Loucy (cell line): ENCODE measurements at regions not wholly inside any gene's neighbourhood (a gene's known extent, or its start where the extent isn't known, plus 50 kb on each side); places are given as distances from the start of the nearest gene placed in this dataset.

Experiments
- H2AFZ ChIP-seq: fragments of 200-600 bp; sonication (generic); 2 replicates; pipeline ENCODE4 v1.6.0; 2016; ENCODE audit warnings: antibody characterized with exemption, mild to moderate bottlenecking, low read length, moderate library complexity
- H3F3A ChIP-seq: fragments of 200-600 bp; 2 replicates; pipeline ENCODE4 v1.6.0; 2016; ENCODE audit warnings: antibody characterized with exemption, low read depth, mild to moderate bottlenecking
- H3K27me3 ChIP-seq: fragments of 200-600 bp; sonication (generic); 2 replicates; pipeline ENCODE4 v1.6.1; 2014; ENCODE audit warnings: low read length, mild to moderate bottlenecking; ENCODE audit not compliant: insufficient read depth, poor library complexity, severe bottlenecking
- H3K36me3 ChIP-seq: fragments of 200-600 bp; sonication (generic); 2 replicates; pipeline ENCODE4 v1.6.1; 2016; ENCODE audit warnings: low read length; ENCODE audit not compliant: insufficient read depth
- H3K4me1 ChIP-seq: fragments of 200-600 bp; sonication (generic); 2 replicates; pipeline ENCODE4 v1.5.1; 2014; ENCODE audit warnings: low read length, mild to moderate bottlenecking; ENCODE audit not compliant: insufficient read depth, poor library complexity, severe bottlenecking
- H3K4me2 ChIP-seq: fragments of 200-600 bp; sonication (generic); 2 replicates; pipeline ENCODE4 v1.6.0; 2014; ENCODE audit warnings: antibody characterized with exemption, low read length, low read depth, mild to moderate bottlenecking; ENCODE audit not compliant: poor library complexity, severe bottlenecking
- H3K4me3 ChIP-seq: fragments of 200-600 bp; sonication (generic); 2 replicates; pipeline ENCODE4 v1.5.1; 2014; ENCODE audit warnings: low read length, mild to moderate bottlenecking, mixed read lengths; ENCODE audit not compliant: poor library complexity, severe bottlenecking
- H3K79me2 ChIP-seq: fragments of 200-600 bp; sonication (generic); 2 replicates; pipeline ENCODE4 v1.6.1; 2014; ENCODE audit warnings: low read length; ENCODE audit not compliant: insufficient read depth
- H3K9ac ChIP-seq: fragments of 200-600 bp; sonication (generic); 2 replicates; pipeline ENCODE4 v1.6.0; 2014; ENCODE audit warnings: mild to moderate bottlenecking, low read depth, low read length, moderate library complexity; ENCODE audit not compliant: poor library complexity, severe bottlenecking
- H3K9me2 ChIP-seq: fragments of 200-600 bp; sonication (generic); replicated peaks from 2 replicates; pipeline ENCODE4 v1.6.1; 2016; ENCODE audit warnings: low read depth, low read length, mixed read lengths
- H3K9me3 ChIP-seq: fragments of 200-600 bp; sonication (generic); 2 replicates; pipeline ENCODE4 v1.6.1; 2014; ENCODE audit warnings: mild to moderate bottlenecking, antibody characterized with exemption, low read length, low read depth; ENCODE audit not compliant: insufficient read depth
- H4K20me1 ChIP-seq: fragments of 200-600 bp; sonication (generic); 2 replicates; pipeline ENCODE4 v1.6.0; 2014; ENCODE audit warnings: antibody characterized with exemption, low read length, mild to moderate bottlenecking; ENCODE audit not compliant: insufficient read depth, poor library complexity, severe bottlenecking
- CTCF ChIP-seq: fragments of 200-600 bp; sonication (generic); conservative IDR thresholded peaks from 2 replicates; pipeline ENCODE4 v1.5.1; 2014; ENCODE audit warnings: mild to moderate bottlenecking, antibody characterized with exemption, low read length
- EZH2phosphoT487 ChIP-seq: fragments of 200-600 bp; IDR thresholded peaks from 2 replicates; pipeline ENCODE4 v1.6.1; 2018; ENCODE audit warnings: antibody characterized with exemption, mild to moderate bottlenecking, moderate library complexity, borderline replicate concordance

- Histone ChIP-seq H3K9me3 (no peaks in the 10 kb centered on the region), H3K36me3 (no peaks in the 10 kb centered on the region), H4K20me1 (no peaks in the 10 kb centered on the region), H3K4me2 (no peak overlapping the region), H3K9ac (no peak overlapping the region), H3K79me2 (no peaks in the 10 kb centered on the region), H3K27me3 (no peaks in the 10 kb centered on the region), H3K4me3 (no peak overlapping the region), H3F3A (no peaks in the 10 kb centered on the region), H2AFZ (no peak overlapping the region), H3K4me1 (no peaks in the 10 kb centered on the region), H3K9me2 (no peaks in the 10 kb centered on the region)
- no peak for TF ChIP-seq EZH2phosphoT487
- no peak for TF ChIP-seq CTCF
Observed at GRCh38 chr3:159821736-159822135, 166.9 kb upstream of the IL12A start.

- Histone ChIP-seq H3K9ac (no peak overlapping the region), H3K4me2 (no peak overlapping the region), H3K4me3 (no peak overlapping the region), H3F3A (no peaks in the 10 kb centered on the region), H3K27me3 (no peaks in the 10 kb centered on the region), H3K36me3 (no peaks in the 10 kb centered on the region), H3K9me3 (no peaks in the 10 kb centered on the region), H3K9me2 (no peaks in the 10 kb centered on the region), H3K79me2 (no peaks in the 10 kb centered on the region), H2AFZ (no peak overlapping the region), H3K4me1 (no peaks in the 10 kb centered on the region), H4K20me1 (no peaks in the 10 kb centered on the region)
- TF ChIP-seq EZH2phosphoT487, result no peak
- TF ChIP-seq CTCF, result no peak
Observed at GRCh38 chr3:159823780-159824179, 164.9 kb upstream of the IL12A start.

- Histone ChIP-seq H4K20me1 (no peaks in the 10 kb centered on the region), H3K79me2 (no peaks in the 10 kb centered on the region), H3K4me2 (no peak overlapping the region), H3K9me3 (no peaks in the 10 kb centered on the region), H2AFZ (no peak overlapping the region), H3K9ac (no peak overlapping the region), H3K4me3 (no peak overlapping the region), H3K27me3 (no peaks in the 10 kb centered on the region), H3K4me1 (no peaks in the 10 kb centered on the region), H3K36me3 (no peaks in the 10 kb centered on the region), H3F3A (no peaks in the 10 kb centered on the region), H3K9me2 (no peaks in the 10 kb centered on the region)
- no peak for TF ChIP-seq EZH2phosphoT487
- TF ChIP-seq CTCF, result no peak
Observed at GRCh38 chr3:159824333-159824732, 164.3 kb upstream of the IL12A start.
